ENCODE measurements at regions not wholly inside any gene's neighbourhood (a gene's known extent, or its start where the extent isn't known, plus 50 kb on each side); places are given as distances from the start of the nearest gene placed in this dataset.
"Not testable (repeated sequence)": the region's sequence is repeated elsewhere in the genome, so short reads cannot be mapped to it uniquely, and the experiment has no call there.

- in situ Hi-C loops (cut with MboI; ENCODE audit: low sequenced_read_pairs) = no loop called here
Measured at GRCh38 chr4:81790477-81790876, 318.8 kb upstream of the RASGEF1B start.

- in situ Hi-C loops (cut with MboI; ENCODE audit: low sequenced_read_pairs) = no loop called here
Measured at GRCh38 chr4:81789741-81790399, 318.2 kb upstream of the RASGEF1B start.

GRCh38 chr4:81789158-81789557, 317.5 kb upstream of the RASGEF1B start:
- in situ Hi-C loops (cut with MboI; ENCODE audit: low sequenced_read_pairs) = no loop called here

- in situ Hi-C loops (cut with MboI; ENCODE audit: low sequenced_read_pairs) = no loop called here
Measured at GRCh38 chr4:81786766-81787165, 315.1 kb upstream of the RASGEF1B start.

- in situ Hi-C loops (cut with MboI; ENCODE audit: low sequenced_read_pairs) = no loop called here
Measured at GRCh38 chr4:81786063-81786763, 314.5 kb upstream of the RASGEF1B start.

GRCh38 chr4:81785338-81785737, 313.6 kb upstream of the RASGEF1B start:
- in situ Hi-C loops (cut with MboI; ENCODE audit: low sequenced_read_pairs) = no loop called here

- in situ Hi-C loops (cut with MboI; ENCODE audit: low sequenced_read_pairs) = no loop called here
Measured at GRCh38 chr4:81783558-81783957, 311.9 kb upstream of the RASGEF1B start.

- in situ Hi-C loops (cut with MboI; ENCODE audit: low sequenced_read_pairs) = no loop called here
Measured at GRCh38 chr4:81781799-81782198, 310.1 kb upstream of the RASGEF1B start.

GRCh38 chr4:81777718-81778117, 306.0 kb upstream of the RASGEF1B start:
- in situ Hi-C loops (cut with MboI; ENCODE audit: low sequenced_read_pairs) = not testable (repeated sequence)

GRCh38 chr4:81776794-81777193, 305.1 kb upstream of the RASGEF1B start:
- in situ Hi-C loops (cut with MboI; ENCODE audit: low sequenced_read_pairs) = no loop called here

- in situ Hi-C loops (cut with MboI; ENCODE audit: low sequenced_read_pairs) = no loop called here
Measured at GRCh38 chr4:81773557-81773956, 301.9 kb upstream of the RASGEF1B start.

- in situ Hi-C loops (cut with MboI; ENCODE audit: low sequenced_read_pairs) = no loop called here
Measured at GRCh38 chr4:81771721-81772120, 300.0 kb upstream of the RASGEF1B start.

GRCh38 chr4:81769244-81769643, 297.5 kb upstream of the RASGEF1B start:
- in situ Hi-C loops (cut with MboI; ENCODE audit: low sequenced_read_pairs) = no loop called here

- in situ Hi-C loops (cut with MboI; ENCODE audit: low sequenced_read_pairs) = no loop called here
Measured at GRCh38 chr4:81758574-81759264, 287.0 kb upstream of the RASGEF1B start.

GRCh38 chr4:81757691-81758090, 286.0 kb upstream of the RASGEF1B start:
- in situ Hi-C loops (cut with MboI; ENCODE audit: low sequenced_read_pairs) = no loop called here

GRCh38 chr4:81756973-81757372, 285.3 kb upstream of the RASGEF1B start:
- in situ Hi-C loops (cut with MboI; ENCODE audit: low sequenced_read_pairs) = no loop called here

GRCh38 chr4:81756042-81756441, 284.3 kb upstream of the RASGEF1B start:
- in situ Hi-C loops (cut with MboI; ENCODE audit: low sequenced_read_pairs) = no loop called here

- in situ Hi-C loops (cut with MboI; ENCODE audit: low sequenced_read_pairs) = no loop called here
Measured at GRCh38 chr4:81754169-81754568, 282.5 kb upstream of the RASGEF1B start.

GRCh38 chr4:81751531-81752289, 280.0 kb upstream of the RASGEF1B start:
- in situ Hi-C loops (cut with MboI; ENCODE audit: low sequenced_read_pairs) = no loop called here

- in situ Hi-C loops (cut with MboI; ENCODE audit: low sequenced_read_pairs) = no loop called here
Measured at GRCh38 chr4:81747242-81747930, 275.7 kb upstream of the RASGEF1B start.

- in situ Hi-C loops (cut with MboI; ENCODE audit: low sequenced_read_pairs) = no loop called here
Measured at GRCh38 chr4:81746773-81747172, 275.1 kb upstream of the RASGEF1B start.

Measured in HL-60/S4 (cell line).